Neural crest cell (in vitro differentiated cells): ENCODE measurements at regions not wholly inside any gene's neighbourhood (a gene's known extent, or its start where the extent isn't known, plus 50 kb on each side); places are given as distances from the start of the nearest gene placed in this dataset.

Experiments used
- DNase-seq: peaks from one replicate; pipeline ENCODE4 v3.0.0; 2021; ENCODE audit warnings: low read depth, mixed read lengths, low spot score
- H3K27ac Mint-ChIP-seq: one replicate; pipeline ENCODE4 v1.8.0; 2021; ENCODE audit warnings: mild to moderate bottlenecking, mixed read lengths; ENCODE audit not compliant: unreplicated experiment
- H3K27me3 Mint-ChIP-seq: 2 replicates; pipeline ENCODE4 v1.8.0; 2021; ENCODE audit warnings: low read depth, mild to moderate bottlenecking, mixed read lengths
- H3K36me3 Mint-ChIP-seq: 2 replicates; pipeline ENCODE4 v1.8.0; 2021; ENCODE audit warnings: low read depth, mild to moderate bottlenecking, mixed read lengths
- H3K4me1 Mint-ChIP-seq: 2 replicates; pipeline ENCODE4 v1.8.0; 2021; ENCODE audit warnings: mixed read lengths
- H3K4me3 Mint-ChIP-seq: one replicate; pipeline ENCODE4 v1.8.0; 2021; ENCODE audit warnings: mild to moderate bottlenecking, mixed read lengths
- H3K9me3 Mint-ChIP-seq: 2 replicates; pipeline ENCODE4 v1.8.0; 2021; ENCODE audit warnings: mixed read lengths
- CTCF ChIP-seq: fragments of 200-600 bp; sonication (generic); conservative IDR thresholded peaks from 2 replicates; pipeline ENCODE4 v1.5.0; 2021; ENCODE audit warnings: antibody characterized with exemption, mild to moderate bottlenecking

- DNase-seq = no peak
- H3K9me3 Mint-ChIP-seq = no peaks in the 10 kb centered on the region
- H3K4me3 Mint-ChIP-seq = no peak overlapping the region
- H3K27ac Mint-ChIP-seq = no peak overlapping the region
- no peak for TF ChIP-seq CTCF
- H3K27me3 Mint-ChIP-seq = no peaks in the 10 kb centered on the region
- H3K4me1 Mint-ChIP-seq = peaks cover 17% of the 10 kb centered on the region
- H3K36me3 Mint-ChIP-seq = no peaks in the 10 kb centered on the region
Measured at GRCh38 chr11:110992481-110992880, 253.0 kb upstream of the POU2AF2 start.

- no peaks in the 10 kb centered on the region for H3K27me3 Mint-ChIP-seq
- H3K4me3 Mint-ChIP-seq = no peak overlapping the region
- H3K4me1 Mint-ChIP-seq = peaks cover 23% of the 10 kb centered on the region
- no peaks in the 10 kb centered on the region for H3K9me3 Mint-ChIP-seq
- TF ChIP-seq CTCF = no peak
- DNase-seq = no peak
- no peaks in the 10 kb centered on the region for H3K36me3 Mint-ChIP-seq
- H3K27ac Mint-ChIP-seq = no peak overlapping the region
Measured at GRCh38 chr11:110991661-110992355, 253.7 kb upstream of the POU2AF2 start.

GRCh38 chr11:110990311-110990710, 255.2 kb upstream of the POU2AF2 start:
- no peak for DNase-seq
- H3K9me3 Mint-ChIP-seq = no peaks in the 10 kb centered on the region
- no peaks in the 10 kb centered on the region for H3K36me3 Mint-ChIP-seq
- peaks cover 37% of the 10 kb centered on the region for H3K4me1 Mint-ChIP-seq
- H3K4me3 Mint-ChIP-seq = no peak overlapping the region
- H3K27me3 Mint-ChIP-seq = no peaks in the 10 kb centered on the region
- H3K27ac Mint-ChIP-seq = no peak overlapping the region
- no peak for TF ChIP-seq CTCF

GRCh38 chr11:110989428-110990133, 255.9 kb upstream of the POU2AF2 start:
- Mint-ChIP-seq H3K4me1 (peaks cover 41% of the 10 kb centered on the region), H3K9me3 (no peaks in the 10 kb centered on the region), H3K4me3 (no peak overlapping the region), H3K36me3 (no peaks in the 10 kb centered on the region), H3K27ac (no peak overlapping the region), H3K27me3 (no peaks in the 10 kb centered on the region)
- TF ChIP-seq CTCF = no peak
- no peak for DNase-seq

- Mint-ChIP-seq H3K4me3 (no peak overlapping the region), H3K27ac (no peak overlapping the region), H3K36me3 (no peaks in the 10 kb centered on the region), H3K27me3 (no peaks in the 10 kb centered on the region), H3K9me3 (no peaks in the 10 kb centered on the region), H3K4me1 (peaks cover 38% of the 10 kb centered on the region)
- DNase-seq = no peak
- no peak for TF ChIP-seq CTCF
Measured at GRCh38 chr11:110988671-110989070, 256.9 kb upstream of the POU2AF2 start.
